ENCODE measurements at regions not wholly inside any gene's neighbourhood (a gene's known extent, or its start where the extent isn't known, plus 50 kb on each side); places are given as distances from the start of the nearest gene placed in this dataset.

DNA sequence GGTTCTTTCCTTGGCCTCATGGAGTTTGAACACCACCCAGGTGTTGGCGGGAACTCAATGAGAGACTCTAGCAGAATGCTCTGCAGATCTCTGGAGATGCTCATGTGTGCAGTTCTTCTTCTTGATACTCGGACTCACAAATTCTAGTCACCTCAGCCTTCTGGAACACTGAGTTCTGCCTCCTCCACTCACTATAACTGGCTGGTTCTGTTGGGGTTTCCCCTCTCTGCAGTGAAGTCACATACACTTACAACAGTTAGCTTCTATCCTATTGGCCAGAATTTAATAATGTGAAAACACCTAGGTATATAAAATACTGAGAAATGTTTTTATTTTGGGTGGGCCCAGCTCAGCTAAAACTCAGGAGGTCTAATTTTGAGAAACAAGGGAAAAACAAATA, 109.6 kb upstream of the HIVEP1 start:
- TF ChIP-seq EZH2 (IDR thresholded peaks at IDR 0.05; ENCODE audit: insufficient read depth, poor library complexity, severe bottlenecking): no peak
- no peak for TF ChIP-seq EZH2phosphoT487 (IDR thresholded peaks at IDR 0.05; ENCODE audit: insufficient read depth, low read depth)
- in situ Hi-C loops (cut with MboI): no loop called here
- H3K79me2 ChIP-seq (ENCODE audit: insufficient read depth): no peaks in the 10 kb centered on the region
- no peaks in the 10 kb centered on the region for H3F3A ChIP-seq (ENCODE audit: insufficient read depth)
- no peak overlapping the region for H3K4me3 ChIP-seq
- no peak overlapping the region for H3K9ac ChIP-seq
- no peaks in the 10 kb centered on the region for H3K9me3 ChIP-seq (ENCODE audit: low read depth)
- no peak overlapping the region for H2AFZ ChIP-seq
- no peaks in the 10 kb centered on the region for H4K20me1 ChIP-seq (ENCODE audit: insufficient read depth)
- DNase-seq: no peak
- no peak overlapping the region for H3K27ac ChIP-seq
- H3K9me2 ChIP-seq (ENCODE audit: insufficient read depth): no peaks in the 10 kb centered on the region
- H3K4me2 ChIP-seq (ENCODE audit: unreplicated experiment): no peak overlapping the region
- H3K36me3 ChIP-seq (ENCODE audit: low read depth): no peaks in the 10 kb centered on the region
- H3K4me1 ChIP-seq (ENCODE audit: insufficient read depth): no peaks in the 10 kb centered on the region
- 76 to 97% methylated on average over 2 of the region's 2 CpGs for whole genome bisulfite sequencing, 2 experiments (ENCODE audit: low coverage in 1 of 2, low lambda C conversion rate in 2 of 2, missing lambda C conversion rate in 2 of 2)
- no peaks in the 10 kb centered on the region for H3K27me3 ChIP-seq (replicated peaks; ENCODE audit: insufficient read depth)

DNA sequence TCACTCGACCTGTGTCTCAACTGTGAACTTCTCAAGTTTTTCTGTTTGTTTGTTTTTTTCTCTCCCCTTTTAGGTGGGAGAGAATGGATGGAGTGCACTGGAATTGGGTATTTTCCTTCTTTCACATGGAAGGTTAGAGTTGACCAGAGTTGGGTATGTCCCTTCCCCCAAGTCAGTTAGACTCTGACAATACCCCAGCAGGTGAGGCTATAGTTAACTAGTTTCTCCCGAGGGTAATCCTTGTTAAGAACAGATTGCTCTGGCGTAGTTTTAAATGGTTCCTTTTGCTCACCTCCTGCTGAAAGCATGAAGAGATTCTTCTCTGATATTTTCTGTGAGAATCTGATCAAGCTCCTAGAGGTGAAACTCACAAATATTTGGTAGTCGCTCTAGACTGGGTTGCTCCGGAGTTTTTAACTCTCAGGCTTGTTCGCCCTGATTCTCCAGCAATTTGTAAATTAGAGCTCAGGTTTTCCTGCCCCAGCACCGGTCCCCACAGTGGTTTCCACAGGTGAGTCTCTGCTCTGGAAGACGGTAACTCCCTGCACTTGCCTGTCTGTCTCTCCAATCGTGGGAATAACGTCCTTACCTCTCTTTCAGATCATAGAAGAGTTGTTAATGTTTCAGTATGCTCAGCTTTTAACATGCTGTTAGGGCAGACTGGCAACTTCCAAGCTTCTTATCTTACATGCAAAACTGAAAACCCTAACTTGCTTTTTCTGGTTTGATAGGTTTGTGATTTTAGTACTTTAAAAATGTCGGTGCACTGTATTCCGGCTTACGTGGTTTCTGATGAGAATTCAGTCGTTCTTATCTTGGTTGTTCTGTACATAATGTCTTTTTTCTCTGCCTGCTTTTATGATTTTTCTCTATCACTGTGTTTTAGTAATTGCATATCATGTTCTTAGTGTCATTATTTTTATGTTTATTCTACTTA, 111.2 kb upstream of the HIVEP1 start:
- no peaks in the 10 kb centered on the region for H3K9me2 ChIP-seq (ENCODE audit: insufficient read depth)
- no peaks in the 10 kb centered on the region for H3K79me2 ChIP-seq (ENCODE audit: insufficient read depth)
- H4K20me1 ChIP-seq (ENCODE audit: insufficient read depth): no peaks in the 10 kb centered on the region
- no peaks in the 10 kb centered on the region for H3K36me3 ChIP-seq (ENCODE audit: low read depth)
- in situ Hi-C loops (cut with MboI): no loop called here
- no peak overlapping the region for H3K4me2 ChIP-seq (ENCODE audit: unreplicated experiment)
- TF ChIP-seq EZH2phosphoT487 (IDR thresholded peaks at IDR 0.05; ENCODE audit: insufficient read depth, low read depth) (no peak), EZH2 (IDR thresholded peaks at IDR 0.05; ENCODE audit: insufficient read depth, poor library complexity, severe bottlenecking) (no peak)
- peak overlapping the region; percentile 3; the same call in 1 of the 2 replicates for H2AFZ ChIP-seq
- no peaks in the 10 kb centered on the region for H3K27me3 ChIP-seq (replicated peaks; ENCODE audit: insufficient read depth)
- WGBS, 2 experiments (ENCODE audit: low coverage in 1 of 2, low lambda C conversion rate in 2 of 2, missing lambda C conversion rate in 2 of 2): 65 to 72% methylated on average over 14 of the region's 14 CpGs
- H3K9me3 ChIP-seq (ENCODE audit: low read depth): no peaks in the 10 kb centered on the region
- H3K27ac ChIP-seq: no peak overlapping the region
- H3K9ac ChIP-seq: no peak overlapping the region
- DNase-seq: no peak
- no peaks in the 10 kb centered on the region for H3F3A ChIP-seq (ENCODE audit: insufficient read depth)
- no peaks in the 10 kb centered on the region for H3K4me1 ChIP-seq (ENCODE audit: insufficient read depth)
- H3K4me3 ChIP-seq: no peak overlapping the region

DNA sequence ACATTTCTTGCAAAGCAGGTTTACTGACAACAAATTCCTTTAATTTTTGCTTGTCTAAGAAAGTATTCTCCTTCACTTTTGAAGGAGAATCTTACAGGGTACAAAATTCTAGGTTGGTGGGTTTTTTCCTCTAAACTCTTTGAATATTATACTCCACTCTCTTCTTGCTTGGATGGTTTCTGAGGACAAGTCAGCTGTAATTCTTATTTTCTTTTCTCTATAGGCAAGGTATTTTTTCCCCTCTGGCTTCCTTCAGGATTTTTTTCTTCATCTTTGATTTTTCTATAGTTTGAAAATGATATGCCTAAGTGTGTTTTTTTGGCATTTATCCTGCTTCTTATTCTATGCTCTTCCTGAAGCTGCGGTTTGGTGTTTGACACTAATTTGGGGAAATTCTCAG, 112.5 kb upstream of the HIVEP1 start:
- no peaks in the 10 kb centered on the region for H3K36me3 ChIP-seq (ENCODE audit: low read depth)
- H3K27me3 ChIP-seq (replicated peaks; ENCODE audit: insufficient read depth): no peaks in the 10 kb centered on the region
- H3K9me2 ChIP-seq (ENCODE audit: insufficient read depth): no peaks in the 10 kb centered on the region
- in situ Hi-C loops (cut with MboI): no loop called here
- TF ChIP-seq EZH2 (IDR thresholded peaks at IDR 0.05; ENCODE audit: insufficient read depth, poor library complexity, severe bottlenecking): no peak
- no peak for TF ChIP-seq EZH2phosphoT487 (IDR thresholded peaks at IDR 0.05; ENCODE audit: insufficient read depth, low read depth)
- no peak for DNase-seq
- H3K9ac ChIP-seq: no peak overlapping the region
- H3K4me2 ChIP-seq (ENCODE audit: unreplicated experiment): no peak overlapping the region
- no peaks in the 10 kb centered on the region for H3K4me1 ChIP-seq (ENCODE audit: insufficient read depth)
- H3K27ac ChIP-seq: no peak overlapping the region
- H2AFZ ChIP-seq: no peak overlapping the region
- no peaks in the 10 kb centered on the region for H3K9me3 ChIP-seq (ENCODE audit: low read depth)
- WGBS, 2 experiments (ENCODE audit: low coverage in 1 of 2, low lambda C conversion rate in 2 of 2, missing lambda C conversion rate in 2 of 2): 75 to 94% methylated on average over 1 of the region's 1 CpG
- no peaks in the 10 kb centered on the region for H3F3A ChIP-seq (ENCODE audit: insufficient read depth)
- no peaks in the 10 kb centered on the region for H4K20me1 ChIP-seq (ENCODE audit: insufficient read depth)
- H3K4me3 ChIP-seq: no peak overlapping the region
- H3K79me2 ChIP-seq (ENCODE audit: insufficient read depth): no peaks in the 10 kb centered on the region

DNA sequence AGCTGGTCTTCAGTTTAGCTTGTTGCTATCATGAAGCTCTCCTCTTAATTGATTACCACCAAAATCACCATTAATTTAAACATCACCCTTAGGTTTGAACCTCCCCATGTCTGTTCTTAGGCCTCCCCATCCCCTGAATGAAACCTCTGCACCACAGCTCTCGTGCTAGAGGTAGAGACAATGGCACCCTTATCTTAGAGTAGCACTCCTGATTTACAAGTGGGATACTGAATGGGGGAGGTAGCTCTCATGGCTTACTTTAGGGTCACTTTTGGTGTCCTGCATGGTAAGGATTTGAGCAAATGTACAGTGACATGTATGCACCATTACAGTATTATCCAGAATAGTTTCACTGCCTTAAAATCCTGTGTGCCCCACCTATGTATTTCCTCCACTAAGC, 115.6 kb upstream of the ADTRP start:
- no peak overlapping the region for H3K9ac ChIP-seq
- H3K27ac ChIP-seq: no peak overlapping the region
- no peaks in the 10 kb centered on the region for H3F3A ChIP-seq (ENCODE audit: insufficient read depth)
- no peaks in the 10 kb centered on the region for H3K4me1 ChIP-seq (ENCODE audit: insufficient read depth)
- H3K36me3 ChIP-seq (ENCODE audit: low read depth): no peaks in the 10 kb centered on the region
- in situ Hi-C loops (cut with MboI): no loop called here
- no peaks in the 10 kb centered on the region for H3K27me3 ChIP-seq (replicated peaks; ENCODE audit: insufficient read depth)
- no peak overlapping the region for H3K4me2 ChIP-seq (ENCODE audit: unreplicated experiment)
- H2AFZ ChIP-seq: no peak overlapping the region
- no peaks in the 10 kb centered on the region for H3K79me2 ChIP-seq (ENCODE audit: insufficient read depth)
- TF ChIP-seq EZH2 (IDR thresholded peaks at IDR 0.05; ENCODE audit: insufficient read depth, poor library complexity, severe bottlenecking) (no peak), EZH2phosphoT487 (IDR thresholded peaks at IDR 0.05; ENCODE audit: insufficient read depth, low read depth) (no peak)
- no peaks in the 10 kb centered on the region for H3K9me2 ChIP-seq (ENCODE audit: insufficient read depth)
- WGBS, 2 experiments (ENCODE audit: low coverage in 1 of 2, low lambda C conversion rate in 2 of 2, missing lambda C conversion rate in 2 of 2): 83 to 100% methylated on average over 1 of the region's 1 CpG
- no peaks in the 10 kb centered on the region for H3K9me3 ChIP-seq (ENCODE audit: low read depth)
- H4K20me1 ChIP-seq (ENCODE audit: insufficient read depth): no peaks in the 10 kb centered on the region
- no peak overlapping the region for H3K4me3 ChIP-seq
- no peak for DNase-seq
